Hematopoietic multipotent progenitor cell (in vitro differentiated cells): ENCODE measurements at regions not wholly inside any gene's neighbourhood (a gene's known extent, or its start where the extent isn't known, plus 50 kb on each side); places are given as distances from the start of the nearest gene placed in this dataset.

ENCODE experiments used
- DNase-seq, 3 donors: peaks; one replicate each; pipeline ENCODE4 v3.0.0-alpha.2; 2011 to 2015; ENCODE audit warnings: low read depth in 2 of 3, low spot score in 2 of 3

- DNase-seq: no peak
Measured at GRCh38 chr10:2143213-2143835, 406.0 kb upstream of the ADARB2 start.

- DNase-seq: no peak
Measured at GRCh38 chr10:2139746-2140145, 402.4 kb upstream of the ADARB2 start.

DNA sequence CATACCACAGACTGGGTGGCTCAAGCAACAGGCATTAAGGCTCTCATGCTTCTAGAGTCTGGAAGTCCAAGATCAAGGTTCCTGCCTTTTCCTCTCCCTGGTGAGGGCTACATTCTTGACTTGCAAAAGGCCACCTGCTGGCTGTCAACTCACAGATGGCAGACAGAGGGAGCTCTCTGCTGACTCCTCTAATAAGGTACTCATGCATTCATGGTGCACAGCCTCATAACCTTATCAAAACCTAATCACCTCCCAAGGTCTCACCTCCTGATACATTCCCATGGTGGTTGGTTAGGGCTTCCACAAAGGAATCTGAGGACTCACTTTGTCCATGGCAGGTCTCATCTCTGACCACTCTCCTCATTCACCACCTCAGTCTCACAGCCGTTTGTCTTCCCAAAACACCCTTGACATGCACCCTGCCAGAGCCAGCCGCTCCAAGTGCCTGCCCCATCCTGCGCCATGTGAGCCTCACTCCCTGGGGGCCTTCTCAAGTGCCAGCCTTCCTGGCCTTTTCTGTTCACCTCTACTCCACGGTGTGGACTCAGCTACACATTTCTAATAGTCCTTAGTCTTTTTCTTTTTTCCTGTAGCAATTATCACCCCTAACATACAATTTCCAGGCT lies 400.3 kb upstream of the ADARB2 start:
- DNase-seq: peak in 2 of 3 donors; percentile 0 to 42

DNA sequence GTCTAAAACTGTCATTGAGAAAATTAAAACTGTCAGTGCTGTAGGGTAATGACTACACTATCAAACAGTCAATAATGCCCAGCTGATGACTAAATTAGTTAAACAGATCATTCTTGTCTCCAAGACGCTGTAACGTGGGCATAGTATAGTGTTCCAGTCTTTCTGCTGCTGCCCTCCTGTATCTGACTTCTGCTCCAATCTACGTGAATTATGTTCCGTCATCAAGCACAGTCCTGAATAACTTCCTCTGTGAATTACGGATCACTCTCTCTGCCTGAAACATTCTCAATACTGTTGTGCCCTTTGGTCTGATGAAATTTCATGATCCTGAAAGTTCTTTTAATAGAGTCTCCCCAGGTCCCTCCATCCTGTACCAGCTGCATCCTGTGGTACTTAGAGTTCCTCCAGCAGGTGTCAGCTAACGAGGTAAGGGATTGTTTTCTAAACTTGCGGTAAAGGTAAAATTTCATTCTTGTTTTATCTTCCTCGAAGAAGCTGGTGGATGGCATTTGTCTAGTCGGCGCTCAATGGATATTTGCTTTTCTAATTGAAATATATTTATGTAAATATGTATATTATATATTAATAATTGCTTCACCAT lies 393.5 kb upstream of the ADARB2 start:
- DNase-seq: no peak

- DNase-seq: no peak
Measured at GRCh38 chr10:2128991-2129390, 391.7 kb upstream of the ADARB2 start.

- no peak for DNase-seq
Measured at GRCh38 chr10:2124135-2124534, 386.8 kb upstream of the ADARB2 start.

GRCh38 chr10:2122431-2123124 lies 385.3 kb upstream of the ADARB2 start:
- DNase-seq: no peak

DNA sequence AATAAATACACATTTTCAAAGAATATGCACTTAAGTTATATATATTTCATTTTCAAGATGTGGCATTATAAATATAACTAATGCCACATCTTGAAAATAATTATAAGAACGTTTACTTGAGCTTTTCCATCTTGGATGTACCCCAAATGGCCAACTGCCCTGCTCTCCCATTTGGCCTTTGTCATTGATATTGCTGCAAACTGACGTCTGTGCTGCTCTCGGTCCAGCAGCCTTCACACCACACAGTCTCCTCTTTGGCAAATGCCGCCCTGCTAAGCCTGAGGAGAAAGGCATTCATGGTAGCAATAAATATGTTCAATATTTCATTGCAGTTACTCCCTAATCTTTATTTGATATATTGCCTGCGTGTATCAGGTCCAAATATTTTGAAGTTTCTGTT lies 384.6 kb upstream of the ADARB2 start:
- DNase-seq: no peak

- no peak for DNase-seq
Measured at GRCh38 chr10:2121315-2121714, 384.0 kb upstream of the ADARB2 start.

DNA sequence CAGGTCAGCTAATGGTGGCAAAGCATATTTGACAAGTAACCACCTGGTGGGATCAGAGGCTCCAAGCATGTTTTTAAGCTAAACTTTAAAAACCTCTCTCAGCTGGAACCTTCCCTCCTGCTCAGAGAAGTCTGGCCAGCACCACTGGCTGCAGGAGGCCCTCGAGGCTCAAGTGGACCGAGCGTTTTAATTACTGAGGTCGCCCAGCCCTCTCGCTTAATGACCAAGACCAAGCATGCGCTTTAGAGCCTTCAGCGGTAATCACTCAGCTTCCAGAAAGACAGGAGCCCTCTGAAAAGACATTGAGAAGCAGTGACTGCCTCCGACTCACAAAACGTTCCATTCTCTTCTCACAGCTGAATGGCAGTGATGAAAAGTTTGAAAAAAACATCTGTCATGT lies 383.4 kb upstream of the ADARB2 start:
- no peak for DNase-seq

DNA sequence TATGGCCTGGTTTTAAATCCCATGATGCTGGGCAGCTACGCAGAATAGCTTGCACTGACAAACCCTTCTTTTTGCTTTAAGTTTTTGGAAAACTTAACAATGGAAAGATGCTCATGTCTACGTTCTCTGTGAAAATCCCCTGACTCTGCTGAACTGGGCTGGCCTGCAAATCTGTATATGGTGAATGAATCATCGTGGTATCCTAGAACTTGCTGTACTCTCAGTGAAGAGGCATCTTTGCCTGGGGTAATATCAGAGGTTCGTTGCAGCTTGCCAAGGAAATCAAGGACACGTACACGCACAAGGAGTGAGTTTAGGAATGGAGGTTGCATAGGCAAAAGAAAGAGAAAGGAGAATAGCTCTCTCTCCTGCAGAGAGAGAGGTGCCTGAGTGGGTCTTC lies 382.0 kb upstream of the ADARB2 start:
- no peak for DNase-seq

DNA sequence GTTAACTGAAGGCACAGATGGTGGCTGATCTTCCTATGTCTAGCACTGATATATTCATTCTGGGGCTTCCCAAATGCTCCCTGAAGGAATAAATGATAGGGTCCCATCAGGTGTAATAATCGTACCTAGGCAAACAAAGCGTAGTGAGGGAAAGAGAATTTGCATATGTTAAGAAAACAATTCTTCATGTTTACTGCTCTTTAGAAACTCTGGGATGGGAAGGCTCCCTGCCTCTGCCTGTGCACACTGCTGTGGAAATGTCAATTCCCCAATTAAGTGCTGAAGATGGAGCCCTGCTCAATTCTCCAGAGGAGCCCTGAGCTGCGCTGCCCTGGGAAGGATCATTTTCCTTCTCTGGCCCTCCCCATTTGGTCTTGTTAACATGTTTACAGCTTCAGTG lies 380.9 kb upstream of the ADARB2 start:
- DNase-seq: no peak

GRCh38 chr10:2117641-2118040 lies 380.3 kb upstream of the ADARB2 start:
- DNase-seq: no peak

DNA sequence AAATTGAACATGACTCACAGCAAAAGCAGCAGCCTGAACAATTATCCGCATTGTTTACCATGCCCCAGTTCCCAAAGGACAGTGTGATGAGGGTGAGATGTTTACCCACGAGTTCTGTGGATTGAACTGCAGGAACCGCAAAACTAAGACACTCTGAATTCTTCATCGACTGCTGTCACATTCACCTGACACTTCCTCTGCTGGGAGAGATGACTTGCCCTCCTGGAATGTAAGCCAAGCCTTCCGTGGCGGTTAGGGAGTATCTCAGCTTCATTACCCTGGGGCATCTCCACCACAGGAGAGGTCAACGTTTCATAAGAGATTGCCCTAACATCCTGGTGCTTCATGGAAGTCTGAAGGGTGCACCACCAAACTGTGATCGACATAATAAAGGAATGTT lies 374.6 kb upstream of the ADARB2 start:
- no peak for DNase-seq

GRCh38 chr10:2108496-2108895 lies 371.2 kb upstream of the ADARB2 start:
- DNase-seq: no peak

DNA sequence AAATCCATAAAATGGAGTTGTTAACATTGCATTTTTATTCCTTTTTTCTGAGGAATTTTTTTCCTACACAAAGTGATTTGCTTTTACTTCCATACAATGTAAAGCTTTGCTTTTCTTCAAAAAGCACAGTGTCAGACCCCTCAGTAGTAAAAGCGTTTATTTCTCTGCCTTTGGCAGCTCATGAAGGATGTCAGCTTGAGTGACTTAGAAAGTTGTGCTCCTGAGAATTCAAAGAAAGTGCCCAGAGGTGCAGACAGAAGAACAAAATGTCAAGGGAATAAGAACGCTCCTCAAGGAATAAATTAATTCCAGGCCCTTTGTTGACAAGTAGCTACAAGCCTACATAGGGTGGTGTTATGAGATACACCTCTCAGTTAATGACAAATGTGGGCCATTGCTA lies 369.3 kb upstream of the ADARB2 start:
- DNase-seq: no peak

DNA sequence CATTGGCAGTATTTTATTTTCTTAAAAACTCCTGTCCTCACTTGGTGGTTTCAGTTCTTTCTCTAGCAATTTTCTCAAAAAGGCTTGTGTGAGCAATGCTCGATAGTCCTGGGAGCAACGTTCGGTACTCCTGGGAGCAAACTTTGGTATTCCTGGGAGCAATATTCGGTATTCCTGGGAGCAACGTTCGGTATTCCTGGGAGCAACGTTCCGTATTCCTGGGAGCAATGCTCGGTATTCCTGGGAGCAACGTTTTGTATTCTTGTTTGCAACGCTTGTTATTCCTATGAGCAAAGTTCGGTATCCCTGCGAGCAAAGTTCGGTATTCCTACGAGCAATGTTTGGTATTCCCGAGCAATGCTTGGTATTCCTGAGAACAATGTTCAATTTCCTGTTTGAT lies 362.0 kb upstream of the ADARB2 start:
- DNase-seq: no peak

DNA sequence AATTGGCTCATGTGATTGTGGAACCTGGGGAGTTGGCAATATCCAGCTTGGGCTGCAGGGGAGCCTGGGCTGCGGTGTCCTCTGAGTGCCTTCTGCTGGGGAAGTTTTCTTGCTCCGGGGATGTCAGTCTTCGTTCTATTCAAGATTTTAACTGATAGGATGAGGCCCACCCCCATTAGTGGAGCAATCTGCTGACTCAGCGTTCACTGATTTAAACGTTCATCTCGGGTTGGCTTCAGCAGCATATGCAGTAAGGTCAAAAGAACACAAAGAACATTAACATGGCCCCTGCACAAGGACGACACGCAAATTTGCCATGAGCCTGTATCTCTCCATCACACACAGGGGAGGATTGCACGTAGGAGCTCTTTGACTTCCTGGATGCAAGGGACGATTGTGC lies 360.6 kb upstream of the ADARB2 start:
- no peak for DNase-seq

- DNase-seq: no peak
Measured at GRCh38 chr10:2094171-2094570, 356.8 kb upstream of the ADARB2 start.

GRCh38 chr10:2083591-2083990 lies 346.3 kb upstream of the ADARB2 start:
- DNase-seq: no peak

DNA sequence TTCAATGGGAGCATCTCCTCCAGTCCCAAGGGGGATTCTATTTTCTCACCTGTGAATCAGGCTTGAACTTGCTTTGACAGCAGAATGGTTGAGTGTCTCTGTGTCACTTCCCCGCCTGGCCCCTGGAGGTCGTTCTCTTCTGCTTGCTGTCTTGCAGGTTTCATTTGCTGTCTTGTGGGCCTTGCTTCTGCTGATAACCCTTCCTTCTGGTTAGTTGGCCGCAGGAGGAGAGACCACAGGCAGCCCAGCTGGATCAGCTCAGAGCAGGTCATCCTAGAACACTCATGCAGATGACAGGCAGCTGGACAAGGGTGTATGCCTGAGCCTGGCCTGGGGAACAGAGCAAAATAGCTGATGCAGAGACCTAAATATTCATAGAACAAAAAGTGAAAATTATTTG lies 344.2 kb upstream of the ADARB2 start:
- DNase-seq: no peak

- DNase-seq: no peak
Measured at GRCh38 chr10:2079603-2080078, 342.3 kb upstream of the ADARB2 start.
